ENCODE measurements at regions not wholly inside any gene's neighbourhood (a gene's known extent, or its start where the extent isn't known, plus 50 kb on each side); places are given as distances from the start of the nearest gene placed in this dataset.

DNA sequence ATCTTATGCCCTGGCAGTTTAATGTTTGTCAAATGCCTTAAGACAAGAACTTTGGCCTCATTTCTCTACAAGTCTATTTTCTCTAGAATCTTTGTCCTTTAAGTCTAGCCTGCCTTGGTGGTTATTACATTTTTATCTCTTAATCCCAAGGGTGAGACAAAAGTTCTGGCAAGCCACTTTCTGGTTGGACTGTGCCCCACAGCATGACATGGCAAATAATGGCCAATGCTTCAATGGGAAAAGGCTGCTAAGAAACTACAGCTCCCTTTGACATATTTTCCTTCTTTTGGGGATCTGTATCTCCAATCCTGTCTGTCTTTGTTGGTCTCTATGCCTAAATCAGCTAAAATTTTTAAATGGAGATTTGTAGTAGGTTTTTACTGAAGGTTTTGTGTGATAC lies 181.6 kb upstream of the MBNL1 start:
- TF ChIP-seq, protein P1, sequence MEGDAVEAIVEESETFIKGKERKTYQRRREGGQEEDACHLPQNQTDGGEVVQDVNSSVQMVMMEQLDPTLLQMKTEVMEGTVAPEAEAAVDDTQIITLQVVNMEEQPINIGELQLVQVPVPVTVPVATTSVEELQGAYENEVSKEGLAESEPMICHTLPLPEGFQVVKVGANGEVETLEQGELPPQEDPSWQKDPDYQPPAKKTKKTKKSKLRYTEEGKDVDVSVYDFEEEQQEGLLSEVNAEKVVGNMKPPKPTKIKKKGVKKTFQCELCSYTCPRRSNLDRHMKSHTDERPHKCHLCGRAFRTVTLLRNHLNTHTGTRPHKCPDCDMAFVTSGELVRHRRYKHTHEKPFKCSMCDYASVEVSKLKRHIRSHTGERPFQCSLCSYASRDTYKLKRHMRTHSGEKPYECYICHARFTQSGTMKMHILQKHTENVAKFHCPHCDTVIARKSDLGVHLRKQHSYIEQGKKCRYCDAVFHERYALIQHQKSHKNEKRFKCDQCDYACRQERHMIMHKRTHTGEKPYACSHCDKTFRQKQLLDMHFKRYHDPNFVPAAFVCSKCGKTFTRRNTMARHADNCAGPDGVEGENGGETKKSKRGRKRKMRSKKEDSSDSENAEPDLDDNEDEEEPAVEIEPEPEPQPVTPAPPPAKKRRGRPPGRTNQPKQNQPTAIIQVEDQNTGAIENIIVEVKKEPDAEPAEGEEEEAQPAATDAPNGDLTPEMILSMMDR (IDR thresholded peaks at IDR 0.05; ENCODE audit: low read depth, low read length, poor library complexity, severe bottlenecking), result no peak
- no peak for TF ChIP-seq EZH2phosphoT487 (IDR thresholded peaks at IDR 0.05; ENCODE audit: borderline replicate concordance, low read length)

DNA sequence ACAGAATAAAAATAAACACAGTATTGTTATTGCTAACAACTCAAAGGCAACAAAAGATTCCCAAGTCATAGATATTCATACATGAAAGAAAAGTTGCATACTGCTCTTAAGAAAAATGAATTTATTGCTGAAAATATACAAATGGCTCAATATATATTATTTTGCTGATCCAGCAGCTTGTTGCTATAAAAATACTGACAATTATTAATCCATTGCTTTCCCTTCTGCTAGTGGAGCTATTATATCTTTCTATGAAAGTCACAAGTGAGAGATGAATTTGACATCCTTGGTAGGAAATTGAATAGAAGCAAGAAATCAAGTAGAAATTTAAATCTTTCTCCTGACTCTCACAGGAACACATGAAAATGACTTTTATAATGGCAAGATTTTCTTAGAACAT lies 179.2 kb upstream of the MBNL1 start:
- TF ChIP-seq, protein P1 (IDR thresholded peaks at IDR 0.05; ENCODE audit: low read depth, low read length, poor library complexity, severe bottlenecking), result no peak
- TF ChIP-seq EZH2phosphoT487 (IDR thresholded peaks at IDR 0.05; ENCODE audit: borderline replicate concordance, low read length), result no peak
- Histone ChIP-seq H3K27ac (ENCODE audit: low read depth, low read length) (no peak overlapping the region), H3F3A (ENCODE audit: control insufficient read depth, insufficient read depth) (no peaks in the 10 kb centered on the region), H3K79me2 (ENCODE audit: control insufficient read depth, low read length) (no peaks in the 10 kb centered on the region), H3K4me2 (ENCODE audit: low read length) (no peak overlapping the region), H3K4me1 (ENCODE audit: control insufficient read depth, low read length) (no peaks in the 10 kb centered on the region), H3K9me3 (ENCODE audit: control insufficient read depth, insufficient read depth, low read length) (no peaks in the 10 kb centered on the region), H4K20me1 (ENCODE audit: control insufficient read depth, insufficient read depth, low read depth, low read length) (no peaks in the 10 kb centered on the region), H3K4me3 (ENCODE audit: low read length) (no peak overlapping the region), H3K9me2 (replicated peaks; ENCODE audit: control insufficient read depth, low read length) (no peaks in the 10 kb centered on the region), H3K36me3 (ENCODE audit: control insufficient read depth, low read length) (no peaks in the 10 kb centered on the region), H3K27me3 (ENCODE audit: control insufficient read depth, low read length) (no peaks in the 10 kb centered on the region)

More for the DNA sequence above, 181.6 kb upstream of the MBNL1 start:
- Histone ChIP-seq H3F3A (ENCODE audit: control insufficient read depth, insufficient read depth) (no peaks in the 10 kb centered on the region), H3K4me3 (ENCODE audit: low read length) (no peak overlapping the region), H3K9me2 (replicated peaks; ENCODE audit: control insufficient read depth, low read length) (no peaks in the 10 kb centered on the region), H3K27me3 (ENCODE audit: control insufficient read depth, low read length) (no peaks in the 10 kb centered on the region), H3K27ac (ENCODE audit: low read depth, low read length) (no peak overlapping the region), H3K4me1 (ENCODE audit: control insufficient read depth, low read length) (no peaks in the 10 kb centered on the region), H3K9me3 (ENCODE audit: control insufficient read depth, insufficient read depth, low read length) (no peaks in the 10 kb centered on the region), H3K79me2 (ENCODE audit: control insufficient read depth, low read length) (no peaks in the 10 kb centered on the region), H3K4me2 (ENCODE audit: low read length) (no peak overlapping the region), H3K36me3 (ENCODE audit: control insufficient read depth, low read length) (no peaks in the 10 kb centered on the region), H4K20me1 (ENCODE audit: control insufficient read depth, insufficient read depth, low read depth, low read length) (no peaks in the 10 kb centered on the region)

DNA sequence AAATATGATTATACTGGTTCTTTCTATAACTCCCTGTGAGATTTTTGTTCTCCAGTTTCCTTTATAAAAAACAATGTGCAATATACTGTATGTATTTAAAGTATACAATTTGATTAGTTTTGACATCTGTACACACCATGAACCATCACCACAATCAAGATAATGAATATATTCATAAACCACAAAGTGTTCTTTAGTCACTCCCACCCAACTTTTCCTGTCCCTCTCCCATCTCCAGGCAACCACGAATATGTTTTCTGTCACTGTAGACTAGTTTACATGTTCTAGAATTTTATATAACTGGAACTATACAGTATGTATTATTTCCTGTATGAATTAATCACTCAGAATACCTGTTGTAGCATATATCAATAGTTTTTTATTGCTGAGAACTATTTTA lies 177.0 kb upstream of the MBNL1 start:
- Histone ChIP-seq H3K27me3 (ENCODE audit: control insufficient read depth, low read length) (no peaks in the 10 kb centered on the region), H3F3A (ENCODE audit: control insufficient read depth, insufficient read depth) (no peaks in the 10 kb centered on the region), H3K9me3 (ENCODE audit: control insufficient read depth, insufficient read depth, low read length) (no peaks in the 10 kb centered on the region), H3K4me2 (ENCODE audit: low read length) (no peak overlapping the region), H3K4me1 (ENCODE audit: control insufficient read depth, low read length) (no peaks in the 10 kb centered on the region), H3K79me2 (ENCODE audit: control insufficient read depth, low read length) (no peaks in the 10 kb centered on the region), H3K27ac (ENCODE audit: low read depth, low read length) (no peak overlapping the region), H3K36me3 (ENCODE audit: control insufficient read depth, low read length) (no peaks in the 10 kb centered on the region), H4K20me1 (ENCODE audit: control insufficient read depth, insufficient read depth, low read depth, low read length) (no peaks in the 10 kb centered on the region), H3K9me2 (replicated peaks; ENCODE audit: control insufficient read depth, low read length) (no peaks in the 10 kb centered on the region), H3K4me3 (ENCODE audit: low read length) (no peak overlapping the region)
- no peak for TF ChIP-seq EZH2phosphoT487 (IDR thresholded peaks at IDR 0.05; ENCODE audit: borderline replicate concordance, low read length)
- TF ChIP-seq, protein P1 (IDR thresholded peaks at IDR 0.05; ENCODE audit: low read depth, low read length, poor library complexity, severe bottlenecking), result no peak

DNA sequence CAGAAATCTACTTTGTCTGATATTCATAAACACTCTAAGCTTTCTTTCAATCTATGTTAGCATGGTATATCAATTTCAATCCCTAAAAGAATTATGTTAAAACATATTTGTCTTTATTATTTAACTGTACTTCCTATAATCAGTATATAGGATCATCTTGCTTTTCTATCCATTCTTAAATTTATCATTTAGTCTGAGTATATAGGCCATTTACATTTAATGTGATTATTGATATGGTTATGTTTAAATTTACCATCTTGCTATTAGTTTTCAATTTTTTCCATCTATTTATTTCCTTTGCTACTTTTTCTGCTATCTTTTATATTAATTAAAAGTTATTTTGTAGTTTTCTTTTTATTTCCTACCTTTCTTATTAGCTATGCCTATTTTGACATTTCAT lies 174.8 kb upstream of the MBNL1 start:
- Histone ChIP-seq H4K20me1 (ENCODE audit: control insufficient read depth, insufficient read depth, low read depth, low read length) (no peaks in the 10 kb centered on the region), H3F3A (ENCODE audit: control insufficient read depth, insufficient read depth) (no peaks in the 10 kb centered on the region), H3K4me1 (ENCODE audit: control insufficient read depth, low read length) (no peaks in the 10 kb centered on the region), H3K4me2 (ENCODE audit: low read length) (no peak overlapping the region), H3K4me3 (ENCODE audit: low read length) (no peak overlapping the region), H3K36me3 (ENCODE audit: control insufficient read depth, low read length) (no peaks in the 10 kb centered on the region), H3K9me3 (ENCODE audit: control insufficient read depth, insufficient read depth, low read length) (no peaks in the 10 kb centered on the region), H3K27me3 (ENCODE audit: control insufficient read depth, low read length) (no peaks in the 10 kb centered on the region), H3K79me2 (ENCODE audit: control insufficient read depth, low read length) (no peaks in the 10 kb centered on the region), H3K27ac (ENCODE audit: low read depth, low read length) (no peak overlapping the region), H3K9me2 (replicated peaks; ENCODE audit: control insufficient read depth, low read length) (no peaks in the 10 kb centered on the region)
- TF ChIP-seq EZH2phosphoT487 (IDR thresholded peaks at IDR 0.05; ENCODE audit: borderline replicate concordance, low read length), result no peak
- TF ChIP-seq, protein P1 (IDR thresholded peaks at IDR 0.05; ENCODE audit: low read depth, low read length, poor library complexity, severe bottlenecking), result no peak
